Smooth muscle cell of the brain vasculature (primary cell): ENCODE measurements at regions not wholly inside any gene's neighbourhood (a gene's known extent, or its start where the extent isn't known, plus 50 kb on each side); places are given as distances from the start of the nearest gene placed in this dataset.
"Not testable (repeated sequence)": the region's sequence is repeated elsewhere in the genome, so short reads cannot be mapped to it uniquely, and the experiment has no call there.

ENCODE experiments used
- DNase-seq: peaks from one replicate; pipeline ENCODE4 v3.0.0-alpha.2; 2012; ENCODE audit warnings: low read depth, low spot score

GRCh38 chr2:13532781-13533523, 816.2 kb downstream of the TRIB2 start:
- DNase-seq = not testable (repeated sequence)

- no peak for DNase-seq
Measured at GRCh38 chr2:13533524-13533922, 816.8 kb downstream of the TRIB2 start.

GRCh38 chr2:13536941-13537340, 820.2 kb downstream of the TRIB2 start:
- DNase-seq = no peak

DNA sequence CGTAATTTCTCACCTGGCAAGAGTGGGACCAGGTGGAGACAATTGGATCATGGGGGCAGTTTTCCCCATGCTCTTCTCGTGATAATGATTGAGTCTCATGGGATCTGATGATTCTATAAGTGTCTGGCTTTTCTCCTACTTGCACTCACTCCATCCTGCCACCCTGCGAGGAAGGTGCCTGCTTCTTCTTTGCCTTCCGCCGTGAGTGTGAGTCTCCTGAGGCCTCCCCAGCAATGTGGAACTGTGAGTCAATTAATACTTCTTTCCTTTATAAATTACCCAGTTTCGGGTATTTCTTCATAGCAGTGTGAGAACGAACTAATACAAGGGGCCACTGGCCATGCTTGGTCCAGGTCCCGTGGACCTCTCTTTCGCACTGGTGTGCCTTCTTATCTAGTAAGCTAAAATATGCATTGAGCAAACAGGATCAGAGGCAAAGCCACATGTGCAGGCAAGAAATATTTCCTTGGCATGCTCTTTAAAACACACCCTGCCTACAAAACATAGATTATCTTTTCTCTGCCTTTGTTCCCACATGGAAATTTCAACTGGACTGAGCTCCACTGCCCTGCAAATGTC, 821.1 kb downstream of the TRIB2 start:
- no peak for DNase-seq

GRCh38 chr2:13539296-13539695, 822.6 kb downstream of the TRIB2 start:
- DNase-seq = no peak

DNA sequence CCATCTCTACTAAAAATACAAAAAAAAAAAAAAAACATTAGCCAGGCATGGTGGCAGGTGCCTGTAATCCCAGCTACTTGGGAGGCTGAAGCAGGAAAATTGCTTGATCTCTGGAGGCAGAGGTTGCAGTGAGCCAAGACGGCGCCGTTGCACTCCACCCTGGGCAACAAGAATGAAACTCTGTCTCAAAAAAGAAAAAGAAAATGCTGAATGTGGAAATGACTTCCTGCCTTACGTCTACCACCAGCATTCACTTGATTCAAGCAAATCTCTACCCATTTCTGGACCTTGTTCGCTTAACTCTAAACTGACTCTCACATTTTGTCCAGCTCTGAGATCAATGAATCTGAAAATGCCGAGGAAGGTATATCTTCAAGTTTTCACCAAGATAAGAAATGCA, 825.3 kb downstream of the TRIB2 start:
- no peak for DNase-seq

DNA sequence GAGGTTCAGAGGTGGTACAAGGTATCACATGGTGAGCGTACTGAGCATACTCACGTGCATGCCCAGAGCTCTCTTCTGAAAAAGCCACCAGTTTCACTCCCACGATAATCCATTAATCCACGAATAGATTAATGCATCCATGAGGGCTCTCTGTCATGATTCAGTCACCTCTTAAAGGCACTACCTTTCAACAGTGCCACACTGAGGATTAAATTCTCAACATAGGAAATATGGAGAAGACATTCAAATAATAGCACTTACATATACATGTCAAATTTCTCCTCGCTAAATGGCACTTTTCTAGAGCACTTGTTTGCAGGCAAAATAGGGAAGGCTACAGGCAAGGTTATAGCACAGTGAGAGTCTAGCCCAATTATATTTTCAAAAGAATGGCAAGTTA, 825.9 kb downstream of the TRIB2 start:
- no peak for DNase-seq

GRCh38 chr2:13543550-13543949, 826.8 kb downstream of the TRIB2 start:
- no peak for DNase-seq

GRCh38 chr2:13545320-13545719, 828.6 kb downstream of the TRIB2 start:
- DNase-seq = no peak

- no peak for DNase-seq
Measured at GRCh38 chr2:13546131-13546530, 829.4 kb downstream of the TRIB2 start.

- no peak for DNase-seq
Measured at GRCh38 chr2:13550285-13551231, 833.8 kb downstream of the TRIB2 start.

DNA sequence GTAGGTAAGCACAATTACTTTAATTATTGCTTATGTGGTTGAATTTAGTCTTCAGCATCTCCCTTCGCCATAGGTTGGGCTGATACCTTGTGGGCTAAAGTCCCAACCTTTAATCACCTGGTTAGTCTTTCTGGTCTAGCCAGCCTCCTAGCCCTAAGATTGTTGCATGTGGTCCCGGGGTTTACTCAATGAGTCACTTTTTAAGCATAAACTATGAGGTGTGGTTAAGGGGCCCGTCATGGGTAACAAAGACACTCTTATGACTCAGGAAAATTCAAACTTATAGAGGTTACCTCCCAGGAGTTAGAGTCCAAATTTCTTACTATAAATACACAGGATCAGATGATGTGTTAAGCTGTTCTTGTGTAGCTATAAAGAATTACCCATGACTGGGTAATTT, 841.6 kb downstream of the TRIB2 start:
- no peak for DNase-seq

DNA sequence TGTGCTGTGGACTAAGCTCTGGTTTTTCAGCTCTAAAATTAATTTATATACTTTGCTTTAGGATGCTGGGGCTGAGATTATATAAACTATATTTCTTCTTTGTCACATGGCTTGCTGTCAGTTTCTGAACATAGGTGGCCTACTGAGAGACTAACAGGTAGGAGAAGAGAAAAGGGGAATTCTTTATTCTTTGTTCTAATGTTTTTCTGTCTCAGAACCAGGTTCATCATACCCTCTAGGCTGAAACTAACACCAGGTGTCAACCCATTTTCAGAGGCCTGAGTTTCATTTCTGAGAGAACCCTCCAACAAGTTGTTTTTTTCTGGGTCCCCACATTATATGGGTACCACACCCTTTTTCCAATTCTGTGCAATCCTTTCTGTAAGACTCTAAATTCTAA, 843.6 kb downstream of the TRIB2 start:
- DNase-seq = no peak

DNA sequence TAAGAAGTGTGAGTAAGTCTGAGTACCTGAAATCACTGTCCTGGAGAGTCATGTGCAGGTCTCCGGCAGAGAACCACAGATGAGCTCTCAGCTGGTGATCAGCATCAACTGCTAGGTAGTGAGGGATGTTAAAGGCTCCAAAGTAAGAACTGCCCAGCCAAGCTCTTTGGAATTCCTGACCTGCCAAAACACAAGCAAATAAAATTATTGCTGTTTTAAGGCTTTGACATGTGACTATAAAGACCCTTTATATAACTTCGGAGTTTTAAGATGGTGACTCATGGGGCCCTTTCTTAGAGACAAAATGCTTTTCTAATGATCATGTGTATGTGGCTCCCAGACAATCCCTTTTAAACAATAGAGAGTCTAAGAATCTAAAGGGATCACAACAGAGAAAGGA, 855.7 kb downstream of the TRIB2 start:
- no peak for DNase-seq

DNA sequence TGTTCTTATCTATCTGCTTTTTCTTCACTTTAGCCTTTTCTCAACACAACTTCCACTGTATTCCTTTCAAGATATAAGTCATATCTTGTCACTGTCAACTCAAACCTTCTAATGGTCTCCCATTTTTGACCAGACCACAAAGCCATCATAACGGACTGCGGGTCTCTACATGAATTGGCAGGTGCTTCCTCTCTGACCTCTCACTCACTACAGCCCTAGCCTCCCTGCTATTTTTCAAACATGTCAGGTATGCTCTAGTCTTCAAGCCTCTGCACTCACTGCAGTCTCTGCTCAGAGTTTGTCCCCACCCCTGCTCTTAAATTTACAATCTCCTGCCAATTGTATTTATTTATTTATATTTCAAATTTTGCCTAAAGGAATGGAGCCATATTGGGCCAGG, 858.1 kb downstream of the TRIB2 start:
- DNase-seq = no peak

DNA sequence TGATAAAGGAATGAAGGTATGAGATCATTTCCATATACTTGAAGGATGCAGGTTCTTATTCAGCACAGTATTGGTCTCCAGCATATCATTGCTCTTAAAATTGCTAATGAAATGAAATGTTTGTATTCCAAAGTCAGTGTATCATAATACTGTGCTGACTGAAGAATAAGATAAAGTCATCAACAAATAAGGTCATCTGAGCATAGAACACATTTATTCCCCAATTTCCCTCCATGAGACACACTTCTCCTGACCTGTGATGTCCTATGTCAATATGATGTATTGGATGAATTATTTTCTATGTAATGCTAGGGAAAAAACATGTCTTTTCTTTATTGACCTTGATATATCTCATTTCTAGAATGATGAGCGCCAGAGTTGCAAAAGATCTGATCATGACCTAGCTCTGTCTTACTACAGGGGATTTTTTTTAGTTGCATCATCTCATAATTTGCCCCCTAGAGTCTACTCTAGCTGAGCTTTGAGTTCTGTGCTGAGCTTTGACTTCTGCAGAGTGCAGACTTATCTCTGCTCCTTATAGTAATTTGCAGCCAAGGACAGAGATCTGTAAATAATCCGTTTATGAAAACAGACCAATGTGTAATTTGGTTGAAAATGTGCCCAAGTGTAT, 859.8 kb downstream of the TRIB2 start:
- DNase-seq = no peak

- no peak for DNase-seq
Measured at GRCh38 chr2:13578547-13578946, 861.8 kb downstream of the TRIB2 start.

DNA sequence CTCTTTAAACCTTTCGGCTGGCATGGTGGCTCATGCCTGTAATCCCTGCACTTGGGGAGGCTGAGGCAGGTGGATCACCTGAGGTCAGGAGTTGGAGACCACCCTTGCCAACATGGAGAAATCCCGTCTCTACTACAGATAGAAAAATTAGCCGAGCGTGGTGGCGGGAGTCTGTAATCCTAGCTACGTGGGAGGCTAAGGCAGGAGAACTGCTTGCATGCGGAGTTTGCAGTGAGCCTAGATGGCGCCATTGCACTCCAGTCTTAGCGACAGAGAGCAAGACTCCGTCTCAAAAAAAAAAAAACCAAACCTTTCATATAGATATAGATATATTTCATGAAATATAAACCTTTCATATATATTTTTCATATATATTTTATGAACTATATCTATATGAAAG, 864.7 kb downstream of the TRIB2 start:
- no peak for DNase-seq

GRCh38 chr2:13583609-13584008, 866.9 kb downstream of the TRIB2 start:
- no peak for DNase-seq

GRCh38 chr2:13584020-13584419, 867.3 kb downstream of the TRIB2 start:
- DNase-seq = no peak

GRCh38 chr2:13585732-13586131, 869.0 kb downstream of the TRIB2 start:
- no peak for DNase-seq

DNA sequence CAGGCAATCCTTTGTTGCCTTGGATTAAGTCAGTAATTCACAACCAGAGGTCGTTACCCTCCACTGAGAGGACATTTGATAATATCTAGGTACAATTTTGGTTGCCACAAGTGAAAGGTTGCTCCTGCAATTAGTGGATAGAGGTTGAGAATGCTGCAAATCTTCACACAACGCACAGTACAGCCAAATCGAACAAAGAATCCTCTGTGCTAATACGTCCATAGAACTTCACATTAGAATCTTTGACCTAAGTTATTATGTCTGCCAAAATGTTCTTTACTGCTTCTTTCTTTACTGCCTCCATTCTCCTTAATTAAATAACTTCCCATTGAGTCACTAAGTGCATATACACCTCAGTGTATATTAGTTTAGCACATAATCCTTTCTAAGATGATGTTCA, 879.5 kb downstream of the TRIB2 start:
- no peak for DNase-seq
